IPS DF 6.9 (cell line): ENCODE measurements at regions not wholly inside any gene's neighbourhood (a gene's known extent, or its start where the extent isn't known, plus 50 kb on each side); places are given as distances from the start of the nearest gene placed in this dataset.
"Not testable (repeated sequence)": the region's sequence is repeated elsewhere in the genome, so short reads cannot be mapped to it uniquely, and the experiment has no call there.

Experiments
- DNase-seq: peaks from one replicate; pipeline ENCODE4 v3.0.0-alpha.2; 2013; ENCODE audit warnings: low read depth, low spot score
- H3K27ac ChIP-seq: one replicate; pipeline ENCODE4 v1.5.1; 2013; ENCODE audit warnings: low read length, control low read depth
- H3K27me3 ChIP-seq: 2 replicates; pipeline ENCODE4 v1.6.1; 2013; ENCODE audit warnings: mild to moderate bottlenecking, low read length; ENCODE audit not compliant: control insufficient read depth, insufficient read depth
- H3K36me3 ChIP-seq: 2 replicates; pipeline ENCODE4 v1.6.1; 2013; ENCODE audit warnings: low read length; ENCODE audit not compliant: control insufficient read depth, insufficient read depth
- H3K4me1 ChIP-seq: 2 replicates; pipeline ENCODE4 v1.6.1; 2013; ENCODE audit warnings: low read length; ENCODE audit not compliant: control insufficient read depth, insufficient read depth
- H3K4me3 ChIP-seq: 2 replicates; pipeline ENCODE4 v1.5.1; 2013; ENCODE audit warnings: mild to moderate bottlenecking, low read length
- H3K9me3 ChIP-seq: 2 replicates; pipeline ENCODE4 v1.6.1; 2013; ENCODE audit warnings: low read length, inconsistent platforms; ENCODE audit not compliant: control insufficient read depth, insufficient read depth
- WGBS: extraction: QIAGEN DNeasy Blood & Tissue Kit; methylation state at CpG from one replicate; pipeline ENCODE4 v1.1.7; 2013; ENCODE audit warnings: mixed read lengths, missing lambda C conversion rate; ENCODE audit not compliant: insufficient read length, insufficient coverage; 5-methylcytosine and 5-hydroxymethylcytosine counted together

DNA sequence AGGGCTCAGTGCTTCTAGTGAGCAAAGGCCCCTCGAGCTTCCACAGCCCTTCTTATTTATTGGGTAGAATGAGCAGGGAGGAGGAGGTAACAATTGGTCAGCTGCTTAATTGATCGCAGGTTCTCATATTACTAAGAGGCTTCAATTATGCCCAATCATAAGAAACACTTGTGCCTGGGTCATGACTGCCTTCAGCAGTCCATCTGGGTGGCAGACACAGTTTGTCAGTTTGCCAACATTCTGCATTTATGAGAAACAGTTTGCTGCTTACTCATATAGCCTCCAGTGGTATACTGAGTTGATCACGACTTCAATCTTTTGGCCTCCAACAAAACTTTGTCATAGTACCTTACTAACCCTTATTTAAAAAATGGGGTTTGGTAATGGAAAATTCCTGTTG is 667.0 kb upstream of the MIS18BP1 start:
- H3K4me3 ChIP-seq, H3K9me3 ChIP-seq, H3K36me3 ChIP-seq, DNase-seq, H3K27ac ChIP-seq, H3K4me1 ChIP-seq, H3K27me3 ChIP-seq: not testable (repeated sequence)
- WGBS: no CpG with 5 or more reads among the region's 3 CpGs

- Histone ChIP-seq H3K4me1 (no peaks in the 10 kb centered on the region), H3K27ac (no peak overlapping the region), H3K9me3 (no peaks in the 10 kb centered on the region; the same call in 1 of the 2 replicates), H3K27me3 (no peaks in the 10 kb centered on the region), H3K36me3 (no peaks in the 10 kb centered on the region), H3K4me3 (no peak overlapping the region)
- no CpG with 5 or more reads among the region's 3 CpGs for WGBS
- no peak for DNase-seq
Observed at GRCh38 chr14:45916340-45916953, 663.4 kb upstream of the MIS18BP1 start.

GRCh38 chr14:45907782-45908181 is 654.8 kb upstream of the MIS18BP1 start:
- DNase-seq: no peak
- WGBS: no CpG with 5 or more reads among the region's 1 CpG

GRCh38 chr14:45906257-45906656 is 653.3 kb upstream of the MIS18BP1 start:
- H3K4me1 ChIP-seq: no peaks in the 10 kb centered on the region
- WGBS: no CpG with 5 or more reads among the region's 1 CpG
- DNase-seq: no peak

More at GRCh38 chr14:45907782-45908181, 654.8 kb upstream of the MIS18BP1 start:
- no peaks in the 10 kb centered on the region; the same call in 1 of the 2 replicates for H3K9me3 ChIP-seq
- no peaks in the 10 kb centered on the region for H3K36me3 ChIP-seq
- no peak overlapping the region for H3K4me3 ChIP-seq
- H3K4me1 ChIP-seq: no peaks in the 10 kb centered on the region
- H3K27ac ChIP-seq: no peak overlapping the region
- H3K27me3 ChIP-seq: no peaks in the 10 kb centered on the region

GRCh38 chr14:45905672-45906071 is 652.7 kb upstream of the MIS18BP1 start:
- Histone ChIP-seq H3K4me1 (no peaks in the 10 kb centered on the region), H3K4me3 (no peak overlapping the region), H3K27ac (no peak overlapping the region), H3K36me3 (no peaks in the 10 kb centered on the region), H3K27me3 (no peaks in the 10 kb centered on the region), H3K9me3 (no peaks in the 10 kb centered on the region)
- WGBS: no CpG with 5 or more reads among the region's 1 CpG
- no peak for DNase-seq

More at GRCh38 chr14:45906257-45906656, 653.3 kb upstream of the MIS18BP1 start:
- no peaks in the 10 kb centered on the region for H3K9me3 ChIP-seq
- H3K27me3 ChIP-seq: no peaks in the 10 kb centered on the region
- H3K36me3 ChIP-seq: no peaks in the 10 kb centered on the region
- H3K4me3 ChIP-seq: no peak overlapping the region
- H3K27ac ChIP-seq: no peak overlapping the region

- H3K4me3 ChIP-seq: no peak overlapping the region
- no peaks in the 10 kb centered on the region for H3K4me1 ChIP-seq
- no peak overlapping the region for H3K27ac ChIP-seq
- H3K36me3 ChIP-seq: no peaks in the 10 kb centered on the region
- no peaks in the 10 kb centered on the region for H3K9me3 ChIP-seq
- DNase-seq: no peak
- no peaks in the 10 kb centered on the region for H3K27me3 ChIP-seq
- WGBS: no CpG with 5 or more reads among the region's 1 CpG
Observed at GRCh38 chr14:45904314-45904713, 651.3 kb upstream of the MIS18BP1 start.

DNA sequence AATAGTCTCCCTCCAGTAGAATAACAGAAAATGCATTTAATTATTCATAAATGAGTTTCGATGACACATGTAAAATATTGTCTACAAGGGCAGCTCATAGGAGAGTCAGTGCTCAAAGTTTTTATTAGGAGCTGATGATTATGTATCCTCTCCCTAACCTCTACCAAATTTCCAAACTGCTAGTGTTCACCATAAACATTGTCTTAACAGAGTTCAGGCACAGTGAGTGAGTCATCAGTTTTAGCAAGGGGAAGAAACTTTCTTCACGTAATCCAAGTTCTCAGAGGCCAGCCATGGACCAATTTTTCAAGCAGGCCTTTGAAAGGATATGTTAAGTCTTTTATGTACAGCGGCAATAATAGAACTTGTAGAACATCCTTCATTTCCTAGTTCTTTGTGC is 649.2 kb upstream of the MIS18BP1 start:
- DNase-seq: no peak
- no CpG with 5 or more reads among the region's 3 CpGs for WGBS
- no peaks in the 10 kb centered on the region for H3K36me3 ChIP-seq
- H3K27ac ChIP-seq: no peak overlapping the region
- no peaks in the 10 kb centered on the region for H3K27me3 ChIP-seq
- H3K4me3 ChIP-seq: no peak overlapping the region
- H3K9me3 ChIP-seq: no peaks in the 10 kb centered on the region
- H3K4me1 ChIP-seq: no peaks in the 10 kb centered on the region

DNA sequence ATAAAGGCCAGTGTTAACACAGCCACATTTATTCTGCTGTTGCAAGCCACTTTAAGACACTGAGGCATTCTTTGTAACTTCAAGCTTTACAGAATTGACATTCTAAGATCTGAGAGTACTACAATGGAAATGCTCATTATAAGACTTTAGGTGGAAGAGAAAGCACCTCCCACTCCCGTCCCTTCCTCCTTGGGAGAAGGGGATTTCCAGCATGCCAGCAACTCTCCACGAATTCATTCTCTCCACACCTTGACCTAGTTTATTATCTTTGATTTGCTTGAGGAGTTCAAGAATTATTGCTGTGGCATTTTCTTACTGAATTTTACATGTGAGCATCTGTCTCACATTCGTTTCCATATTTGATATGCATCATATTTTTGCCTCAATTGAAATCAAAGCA is 644.4 kb upstream of the MIS18BP1 start:
- no peaks in the 10 kb centered on the region for H3K4me1 ChIP-seq
- H3K27me3 ChIP-seq: no peaks in the 10 kb centered on the region
- H3K27ac ChIP-seq: no peak overlapping the region
- no peaks in the 10 kb centered on the region for H3K9me3 ChIP-seq
- WGBS: no CpG with 5 or more reads among the region's 3 CpGs
- DNase-seq: no peak
- H3K4me3 ChIP-seq: no peak overlapping the region
- no peaks in the 10 kb centered on the region for H3K36me3 ChIP-seq

DNA sequence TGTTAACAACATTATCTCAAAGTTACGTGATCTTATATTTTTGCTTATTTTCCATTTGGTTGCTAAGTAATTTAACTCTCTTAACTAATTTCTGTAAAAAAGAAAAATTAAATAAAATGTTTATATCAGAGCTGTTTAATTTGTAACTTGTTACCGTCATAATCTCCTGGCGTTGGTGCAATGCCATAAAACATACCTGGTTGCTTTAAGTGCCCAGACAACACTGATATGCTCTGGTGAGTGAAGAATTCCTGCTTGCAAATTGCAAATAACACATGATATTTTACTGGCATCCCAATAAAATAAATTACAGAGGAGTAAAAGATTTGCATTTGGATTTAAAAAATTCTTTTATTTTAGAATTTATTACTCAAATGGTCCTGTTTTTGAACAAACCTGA is 640.1 kb upstream of the MIS18BP1 start:
- DNase-seq: no peak
- H3K9me3 ChIP-seq: no peaks in the 10 kb centered on the region
- WGBS: no CpG with 5 or more reads among the region's 3 CpGs
- no peaks in the 10 kb centered on the region for H3K27me3 ChIP-seq
- no peak overlapping the region for H3K4me3 ChIP-seq
- H3K36me3 ChIP-seq: no peaks in the 10 kb centered on the region
- no peak overlapping the region for H3K27ac ChIP-seq
- peaks cover 3% of the 10 kb centered on the region; the same call in 1 of the 2 replicates for H3K4me1 ChIP-seq

- no peaks in the 10 kb centered on the region for H3K36me3 ChIP-seq
- H3K4me1 ChIP-seq: peaks cover 3% of the 10 kb centered on the region; the same call in 1 of the 2 replicates
- no peaks in the 10 kb centered on the region for H3K27me3 ChIP-seq
- H3K4me3 ChIP-seq: no peak overlapping the region
- WGBS: no CpG with 5 or more reads among the region's 18 CpGs
- H3K9me3 ChIP-seq: no peaks in the 10 kb centered on the region
- no peak overlapping the region for H3K27ac ChIP-seq
- no peak for DNase-seq
Observed at GRCh38 chr14:45891417-45892080, 638.5 kb upstream of the MIS18BP1 start.
